ENCODE measurements at regions not wholly inside any gene's neighbourhood (a gene's known extent, or its start where the extent isn't known, plus 50 kb on each side); places are given as distances from the start of the nearest gene placed in this dataset.
"Not testable (repeated sequence)": the region's sequence is repeated elsewhere in the genome, so short reads cannot be mapped to it uniquely, and the experiment has no call there.

GRCh38 chr5:38143384-38143783 is 115.0 kb upstream of the EGFLAM start:
- no peak for DNase-seq

- DNase-seq: no peak
These were observed 116.7 kb upstream of the EGFLAM start for GRCh38 chr5:38141665-38142064.

- DNase-seq: no peak
These were observed 119.8 kb upstream of the EGFLAM start for GRCh38 chr5:38138574-38138973.

GRCh38 chr5:38135486-38136039 is 122.8 kb upstream of the EGFLAM start:
- no peak for DNase-seq

GRCh38 chr5:38134810-38135209 is 123.5 kb upstream of the EGFLAM start:
- DNase-seq: no peak

- not testable (repeated sequence) for DNase-seq
These were observed 124.1 kb upstream of the EGFLAM start for GRCh38 chr5:38134294-38134693.

GRCh38 chr5:38131686-38132085 is 126.7 kb upstream of the EGFLAM start:
- DNase-seq: no peak

GRCh38 chr5:38124321-38124720 is 134.0 kb upstream of the EGFLAM start:
- DNase-seq: no peak

GRCh38 chr5:38121420-38121819 is 136.9 kb upstream of the EGFLAM start:
- no peak for DNase-seq

GRCh38 chr5:38119836-38120235 is 138.5 kb upstream of the EGFLAM start:
- no peak for DNase-seq

- no peak for DNase-seq
These were observed 140.4 kb upstream of the EGFLAM start for GRCh38 chr5:38117784-38118479.

GRCh38 chr5:38115318-38115827 is 143.0 kb upstream of the EGFLAM start:
- DNase-seq: no peak

GRCh38 chr5:38113880-38114279 is 144.5 kb upstream of the EGFLAM start:
- DNase-seq: no peak

- DNase-seq: no peak
These were observed 144.9 kb upstream of the EGFLAM start for GRCh38 chr5:38113456-38113855.

GRCh38 chr5:38112938-38113337 is 145.4 kb upstream of the EGFLAM start:
- no peak for DNase-seq

- no peak for DNase-seq
These were observed 148.2 kb upstream of the EGFLAM start for GRCh38 chr5:38110130-38110529.

- no peak for DNase-seq
These were observed 151.3 kb upstream of the EGFLAM start for GRCh38 chr5:38107096-38107495.

- no peak for DNase-seq
These were observed 152.6 kb upstream of the EGFLAM start for GRCh38 chr5:38105801-38106200.

GRCh38 chr5:38105231-38105570 is 153.2 kb upstream of the EGFLAM start:
- no peak for DNase-seq

- no peak for DNase-seq
These were observed 153.7 kb upstream of the EGFLAM start for GRCh38 chr5:38104497-38105230.

GRCh38 chr5:38101897-38102296 is 156.5 kb upstream of the EGFLAM start:
- DNase-seq: no peak

GRCh38 chr5:38099205-38100168 is 158.9 kb upstream of the EGFLAM start:
- no peak for DNase-seq

GRCh38 chr5:38094889-38095288 is 163.5 kb upstream of the EGFLAM start:
- no peak for DNase-seq
